WTC11 (cell line): ENCODE measurements at regions not wholly inside any gene's neighbourhood (a gene's known extent, or its start where the extent isn't known, plus 50 kb on each side); places are given as distances from the start of the nearest gene placed in this dataset.

Experiments used
- ATAC-seq: fragments of 200-7000 bp; cut with Tn5 transposase; 2 replicates; pipeline ENCODE4 v1.10.0; 2021; ENCODE audit warnings: mild to moderate bottlenecking, moderate library complexity
- CTCF ChIA-PET: fragments of 300-600 bp; sonication (Branson Sonifier 250); formaldehyde crosslinking; loops from one replicate; lab custom pipeline; 2021; ENCODE audit warnings: antibody characterized with exemption; lab: Charles Lee
- POLR2A ChIA-PET: fragments of 350-600 bp; sonication (Branson Sonifier 250); formaldehyde crosslinking; loops from one replicate; lab custom pipeline; 2021; ENCODE audit warnings: antibody characterized with exemption; lab: Charles Lee
- DNase-seq: peaks from one replicate; pipeline ENCODE4 v3.0.0; 2021; ENCODE audit warnings: low spot score
- H3K27ac Mint-ChIP-seq: 2 replicates; pipeline ENCODE4 v1.8.0; 2021; ENCODE audit warnings: mixed read lengths
- H3K27me3 Mint-ChIP-seq: 2 replicates; pipeline ENCODE4 v1.8.0; 2021; ENCODE audit warnings: low read depth, mild to moderate bottlenecking, moderate library complexity, mixed read lengths
- H3K36me3 Mint-ChIP-seq: 2 replicates; pipeline ENCODE4 v1.8.0; 2021; ENCODE audit warnings: mixed read lengths
- H3K4me1 Mint-ChIP-seq: 2 replicates; pipeline ENCODE4 v1.8.0; 2022; ENCODE audit warnings: mixed read lengths
- H3K4me3 Mint-ChIP-seq: 2 replicates; pipeline ENCODE4 v1.8.0; 2021; ENCODE audit warnings: mild to moderate bottlenecking, moderate library complexity, mixed read lengths
- H3K9me3 Mint-ChIP-seq: 2 replicates; pipeline ENCODE4 v1.8.0; 2021; ENCODE audit warnings: mixed read lengths
- AFF4 ChIP-seq: sonication (generic); formaldehyde crosslinking; IDR thresholded peaks from 2 replicates; pipeline ENCODE4 v1.8.1; 2023; ENCODE audit warnings: mild to moderate bottlenecking, missing genetic modification reagents, borderline replicate concordance
- ATF1 ChIP-seq: sonication (generic); formaldehyde crosslinking; IDR thresholded peaks from 2 replicates; pipeline ENCODE4 v1.8.1; 2023; ENCODE audit warnings: mild to moderate bottlenecking, moderate library complexity, missing genetic modification reagents
- CREB1 ChIP-seq: sonication (generic); formaldehyde crosslinking; IDR thresholded peaks from 2 replicates; pipeline ENCODE4 v1.8.0; 2023; ENCODE audit warnings: mild to moderate bottlenecking, missing genetic modification reagents
- FOXJ3 ChIP-seq: sonication (generic); formaldehyde crosslinking; IDR thresholded peaks from 2 replicates; pipeline ENCODE4 v1.9.0; 2021; ENCODE audit warnings: missing genetic modification reagents, mild to moderate bottlenecking, borderline replicate concordance
- FOXK1 ChIP-seq: sonication (generic); formaldehyde crosslinking; IDR thresholded peaks from 2 replicates; pipeline ENCODE4 v1.8.0; 2022; ENCODE audit warnings: mild to moderate bottlenecking, moderate library complexity, missing genetic modification reagents
- FOXP1 ChIP-seq: sonication (generic); formaldehyde crosslinking; IDR thresholded peaks from 2 replicates; pipeline ENCODE4 v1.8.0; 2022; ENCODE audit warnings: missing genetic modification reagents, mild to moderate bottlenecking, moderate library complexity, borderline replicate concordance
- GABPB1 ChIP-seq: sonication (generic); formaldehyde crosslinking; IDR thresholded peaks from 2 replicates; pipeline ENCODE4 v1.8.1; 2023; ENCODE audit warnings: mild to moderate bottlenecking, missing genetic modification reagents
- NFYB ChIP-seq: sonication (generic); formaldehyde crosslinking; conservative IDR thresholded peaks from 2 replicates; pipeline ENCODE4 v1.8.0; 2022; ENCODE audit warnings: low read depth, missing genetic modification reagents
- PREB ChIP-seq: sonication (generic); formaldehyde crosslinking; IDR thresholded peaks from 2 replicates; pipeline ENCODE4 v1.8.1; 2022; ENCODE audit warnings: mild to moderate bottlenecking, missing genetic modification reagents, moderate library complexity, borderline replicate concordance
- PRRX2 ChIP-seq: fragments of 250-450 bp; sonication (Bioruptor Pico); IDR thresholded peaks from 2 replicates; pipeline ENCODE4 v1.8.0; 2021; ENCODE audit warnings: mild to moderate bottlenecking
- SMAD3 ChIP-seq: sonication (generic); formaldehyde crosslinking; IDR thresholded peaks from 2 replicates; pipeline ENCODE4 v1.8.0; 2022; ENCODE audit warnings: missing genetic modification reagents, mild to moderate bottlenecking, borderline replicate concordance
- TEAD1 ChIP-seq: sonication (generic); formaldehyde crosslinking; IDR thresholded peaks from 2 replicates; pipeline ENCODE4 v1.8.0; 2022; ENCODE audit warnings: mild to moderate bottlenecking, missing genetic modification reagents
- TP53 ChIP-seq: sonication (generic); formaldehyde crosslinking; IDR thresholded peaks from 2 replicates; pipeline ENCODE4 v1.8.1; 2023; ENCODE audit warnings: mild to moderate bottlenecking, missing genetic modification reagents
- ZBTB21 ChIP-seq: sonication (generic); formaldehyde crosslinking; IDR thresholded peaks from 2 replicates; pipeline ENCODE4 v1.8.1; 2023; ENCODE audit warnings: mild to moderate bottlenecking, missing genetic modification reagents, borderline replicate concordance
- ZNF121 ChIP-seq: sonication (generic); formaldehyde crosslinking; IDR thresholded peaks from 2 replicates; pipeline ENCODE4 v1.8.0; 2023; ENCODE audit warnings: missing genetic modification reagents
- ZNF219 ChIP-seq: sonication (generic); formaldehyde crosslinking; IDR thresholded peaks from 2 replicates; pipeline ENCODE4 v1.8.0; 2023; ENCODE audit warnings: missing genetic modification reagents, mild to moderate bottlenecking, borderline replicate concordance
- ZNF263 ChIP-seq: sonication (generic); formaldehyde crosslinking; IDR thresholded peaks from 2 replicates; pipeline ENCODE4 v1.8.1; 2022; ENCODE audit warnings: low read depth, mild to moderate bottlenecking, moderate library complexity, missing genetic modification reagents
- ZNF532 ChIP-seq: fragments of 250-450 bp; sonication (Bioruptor Pico); IDR thresholded peaks from 2 replicates; pipeline ENCODE4 v1.9.0; 2021; ENCODE audit warnings: mild to moderate bottlenecking, borderline replicate concordance
- ZNF671 ChIP-seq: fragments of 250-450 bp; sonication (Bioruptor Pico); IDR thresholded peaks from 2 replicates; pipeline ENCODE4 v1.8.0; 2021; ENCODE audit warnings: mild to moderate bottlenecking
- TF ChIP-seq, protein P1 (sequence below): fragments of 250-450 bp; sonication (Bioruptor Pico); IDR thresholded peaks from 2 replicates; pipeline ENCODE4 v2.1.2; 2022; ENCODE audit warnings: mild to moderate bottlenecking, moderate library complexity
- TF ChIP-seq, protein P2 (sequence below): sonication (generic); formaldehyde crosslinking; IDR thresholded peaks from 2 replicates; pipeline ENCODE4 v1.8.1; 2022; ENCODE audit warnings: low read depth, missing genetic modification reagents, borderline replicate concordance
- TF ChIP-seq, protein P3 (sequence below): sonication (generic); formaldehyde crosslinking; IDR thresholded peaks from 2 replicates; pipeline ENCODE4 v1.8.1; 2023; ENCODE audit warnings: mild to moderate bottlenecking, missing genetic modification reagents

- no peaks in the 10 kb centered on the region for H3K4me1 Mint-ChIP-seq
- CTCF ChIA-PET = no interaction called here
- DNase-seq (no peak), ATAC-seq (peak; percentile 75)
- H3K27ac Mint-ChIP-seq = no peak overlapping the region
- H3K36me3 Mint-ChIP-seq = no peaks in the 10 kb centered on the region
- H3K4me3 Mint-ChIP-seq = no peak overlapping the region
- H3K9me3 Mint-ChIP-seq = no peaks in the 10 kb centered on the region
- POLR2A ChIA-PET = no interaction called here
- H3K27me3 Mint-ChIP-seq = no peaks in the 10 kb centered on the region; the same call in 1 of the 2 replicates
- TF ChIP-seq, protein P1, sequence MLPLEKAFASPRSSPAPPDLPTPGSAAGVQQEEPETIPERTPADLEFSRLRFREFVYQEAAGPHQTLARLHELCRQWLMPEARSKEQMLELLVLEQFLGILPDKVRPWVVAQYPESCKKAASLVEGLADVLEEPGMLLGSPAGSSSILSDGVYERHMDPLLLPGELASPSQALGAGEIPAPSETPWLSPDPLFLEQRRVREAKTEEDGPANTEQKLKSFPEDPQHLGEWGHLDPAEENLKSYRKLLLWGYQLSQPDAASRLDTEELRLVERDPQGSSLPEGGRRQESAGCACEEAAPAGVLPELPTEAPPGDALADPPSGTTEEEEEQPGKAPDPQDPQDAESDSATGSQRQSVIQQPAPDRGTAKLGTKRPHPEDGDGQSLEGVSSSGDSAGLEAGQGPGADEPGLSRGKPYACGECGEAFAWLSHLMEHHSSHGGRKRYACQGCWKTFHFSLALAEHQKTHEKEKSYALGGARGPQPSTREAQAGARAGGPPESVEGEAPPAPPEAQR (CRISPR knock-in tag) = no peak
- no peak for TF ChIP-seq SMAD3 (CRISPR knock-in tag)
- no peak for TF ChIP-seq PREB (CRISPR knock-in tag)
- TF ChIP-seq TEAD1 = no peak
- no peak for TF ChIP-seq FOXP1 (CRISPR knock-in tag)
- TF ChIP-seq FOXK1 (CRISPR knock-in tag) = no peak
- no peak for TF ChIP-seq PRRX2 (CRISPR knock-in tag)
- TF ChIP-seq ZNF219 (CRISPR knock-in tag) = no peak
- TF ChIP-seq, protein P2, sequence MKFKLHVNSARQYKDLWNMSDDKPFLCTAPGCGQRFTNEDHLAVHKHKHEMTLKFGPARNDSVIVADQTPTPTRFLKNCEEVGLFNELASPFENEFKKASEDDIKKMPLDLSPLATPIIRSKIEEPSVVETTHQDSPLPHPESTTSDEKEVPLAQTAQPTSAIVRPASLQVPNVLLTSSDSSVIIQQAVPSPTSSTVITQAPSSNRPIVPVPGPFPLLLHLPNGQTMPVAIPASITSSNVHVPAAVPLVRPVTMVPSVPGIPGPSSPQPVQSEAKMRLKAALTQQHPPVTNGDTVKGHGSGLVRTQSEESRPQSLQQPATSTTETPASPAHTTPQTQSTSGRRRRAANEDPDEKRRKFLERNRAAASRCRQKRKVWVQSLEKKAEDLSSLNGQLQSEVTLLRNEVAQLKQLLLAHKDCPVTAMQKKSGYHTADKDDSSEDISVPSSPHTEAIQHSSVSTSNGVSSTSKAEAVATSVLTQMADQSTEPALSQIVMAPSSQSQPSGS (CRISPR knock-in tag) = no peak
- no peak for TF ChIP-seq GABPB1 (CRISPR knock-in tag)
- no peak for TF ChIP-seq NFYB (CRISPR knock-in tag)
- TF ChIP-seq ZNF671 (CRISPR knock-in tag) = no peak
- no peak for TF ChIP-seq ZBTB21 (CRISPR knock-in tag)
- no peak for TF ChIP-seq AFF4
Measured at GRCh38 chr13:70792121-70792520, 683.9 kb upstream of the KLHL1 start.

DNA sequence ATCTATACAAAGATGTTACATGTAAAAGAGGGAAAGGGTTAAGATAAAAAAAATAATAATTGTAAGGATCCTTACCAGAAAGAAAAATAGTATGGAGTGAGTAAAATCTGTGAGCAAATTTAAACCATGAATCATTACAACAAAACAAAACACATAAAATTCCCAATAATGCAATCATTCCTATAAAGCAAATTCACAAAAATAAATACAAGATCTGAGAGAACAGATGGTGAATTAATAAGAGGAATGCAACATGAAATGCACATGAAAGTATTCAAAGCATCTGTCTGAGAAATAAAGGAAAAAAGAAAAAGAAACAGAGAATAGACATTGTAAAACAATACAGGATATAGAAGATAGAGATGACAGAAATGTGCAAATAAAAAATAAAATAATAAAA lies 681.5 kb upstream of the KLHL1 start:
- H3K27me3 Mint-ChIP-seq = no peaks in the 10 kb centered on the region; the same call in 1 of the 2 replicates
- ChIA-PET CTCF (no interaction called here), POLR2A (no interaction called here)
- no peaks in the 10 kb centered on the region for H3K4me1 Mint-ChIP-seq
- H3K27ac Mint-ChIP-seq = no peak overlapping the region
- DNase-seq (no peak), ATAC-seq (no peak)
- H3K9me3 Mint-ChIP-seq = no peaks in the 10 kb centered on the region
- no peak overlapping the region for H3K4me3 Mint-ChIP-seq
- no peaks in the 10 kb centered on the region for H3K36me3 Mint-ChIP-seq
- TF ChIP-seq ZNF121 (CRISPR knock-in tag) = no peak
- TF ChIP-seq TP53 (CRISPR knock-in tag) = no peak
- TF ChIP-seq, protein P3, sequence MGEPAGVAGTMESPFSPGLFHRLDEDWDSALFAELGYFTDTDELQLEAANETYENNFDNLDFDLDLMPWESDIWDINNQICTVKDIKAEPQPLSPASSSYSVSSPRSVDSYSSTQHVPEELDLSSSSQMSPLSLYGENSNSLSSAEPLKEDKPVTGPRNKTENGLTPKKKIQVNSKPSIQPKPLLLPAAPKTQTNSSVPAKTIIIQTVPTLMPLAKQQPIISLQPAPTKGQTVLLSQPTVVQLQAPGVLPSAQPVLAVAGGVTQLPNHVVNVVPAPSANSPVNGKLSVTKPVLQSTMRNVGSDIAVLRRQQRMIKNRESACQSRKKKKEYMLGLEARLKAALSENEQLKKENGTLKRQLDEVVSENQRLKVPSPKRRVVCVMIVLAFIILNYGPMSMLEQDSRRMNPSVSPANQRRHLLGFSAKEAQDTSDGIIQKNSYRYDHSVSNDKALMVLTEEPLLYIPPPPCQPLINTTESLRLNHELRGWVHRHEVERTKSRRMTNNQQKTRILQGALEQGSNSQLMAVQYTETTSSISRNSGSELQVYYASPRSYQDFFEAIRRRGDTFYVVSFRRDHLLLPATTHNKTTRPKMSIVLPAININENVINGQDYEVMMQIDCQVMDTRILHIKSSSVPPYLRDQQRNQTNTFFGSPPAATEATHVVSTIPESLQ = no peak
- no peak for TF ChIP-seq ZNF263
- TF ChIP-seq ZNF532 (CRISPR knock-in tag) = no peak
- TF ChIP-seq ATF1 = no peak
- TF ChIP-seq FOXJ3 (CRISPR knock-in tag) = no peak
- no peak for TF ChIP-seq CREB1
